GM12864 (cell line): ENCODE measurements at regions not wholly inside any gene's neighbourhood (a gene's known extent, or its start where the extent isn't known, plus 50 kb on each side); places are given as distances from the start of the nearest gene placed in this dataset.
"Not testable (repeated sequence)": the region's sequence is repeated elsewhere in the genome, so short reads cannot be mapped to it uniquely, and the experiment has no call there.

ENCODE experiments used
- DNase-seq: peaks from one replicate; pipeline ENCODE4 v3.0.0-alpha.2; 2011; ENCODE audit warnings: low read depth
- H3K4me3 ChIP-seq: 2 replicates; pipeline ENCODE4 v1.5.1; 2011; ENCODE audit warnings: mild to moderate bottlenecking, low read depth, low read length, control low read depth
- CTCF ChIP-seq: IDR thresholded peaks from 2 replicates; pipeline ENCODE4 v1.5.1; 2011; ENCODE audit warnings: low read depth, mild to moderate bottlenecking, moderate library complexity, low read length, control low read depth, inconsistent platforms; ENCODE audit errors: missing control alignments

DNA sequence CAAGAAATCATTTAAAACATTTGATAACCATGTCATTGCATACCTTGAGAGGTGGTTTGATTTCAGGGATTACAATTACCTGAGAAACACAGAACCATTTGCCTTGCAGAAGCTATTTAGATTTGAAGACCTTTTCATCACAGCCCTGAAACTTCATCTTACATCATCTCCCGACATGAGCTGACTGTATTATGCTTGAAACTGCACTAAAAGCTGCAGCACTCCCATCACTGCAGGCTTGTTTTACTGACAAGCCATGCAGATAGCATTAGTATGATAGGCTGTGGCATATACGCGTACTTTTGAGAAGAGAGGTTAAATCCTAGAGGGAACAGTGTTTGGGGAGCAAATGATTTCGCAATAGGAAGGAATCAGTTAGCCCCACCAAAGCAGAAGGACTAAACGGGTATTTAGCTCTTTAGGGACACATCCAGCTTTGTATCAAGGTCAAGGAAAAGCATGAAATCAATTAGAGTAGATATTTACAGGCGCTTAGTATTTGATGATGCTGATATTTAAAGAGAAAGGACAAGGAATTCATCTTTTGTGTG lies 133.2 kb upstream of the DIAPH2 start:
- no peak overlapping the region for H3K4me3 ChIP-seq
- no peak for TF ChIP-seq CTCF
- no peak for DNase-seq

DNA sequence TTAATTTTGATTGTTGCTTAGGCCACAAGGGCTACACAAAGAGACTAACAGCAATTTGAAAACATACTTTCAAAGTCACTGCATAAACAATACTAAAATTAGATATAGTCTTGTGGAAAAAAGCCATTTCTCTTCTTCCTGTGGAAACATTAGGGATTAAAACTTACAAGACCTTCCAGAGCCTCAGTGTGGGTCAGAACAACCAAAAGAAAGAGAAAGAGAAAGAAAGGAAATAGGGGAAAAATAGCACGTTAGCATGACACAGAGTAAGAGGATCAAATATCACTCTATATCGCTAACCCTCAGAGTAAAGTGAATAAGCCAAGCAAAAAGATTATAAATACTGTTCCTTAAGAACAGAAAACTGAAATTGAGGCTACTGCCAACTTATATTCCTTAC lies 127.8 kb upstream of the DIAPH2 start:
- no peak overlapping the region for H3K4me3 ChIP-seq
- DNase-seq, result no peak
- no peak for TF ChIP-seq CTCF

GRCh38 chrX:96561129-96561528 lies 123.5 kb upstream of the DIAPH2 start:
- DNase-seq, result not testable (repeated sequence)

DNA sequence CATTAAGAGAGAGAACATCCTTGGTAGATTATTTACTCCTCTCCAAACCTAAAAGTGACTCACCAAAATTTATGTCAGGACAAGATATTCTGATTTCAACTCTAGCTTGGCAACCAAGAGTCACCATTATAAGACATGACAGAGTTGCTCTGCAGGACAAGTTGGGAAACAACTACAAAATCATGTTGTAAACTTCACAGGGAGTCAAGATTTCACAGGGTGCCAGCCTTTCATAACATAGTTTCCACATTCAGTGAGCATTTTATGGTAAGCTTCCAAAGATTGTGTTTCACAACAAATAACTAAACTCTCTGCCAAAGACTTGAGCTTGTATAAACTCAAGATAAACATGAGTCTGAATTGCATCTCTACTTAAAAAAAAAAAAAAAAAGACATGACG lies 121.0 kb upstream of the DIAPH2 start:
- no peak for DNase-seq
- H3K4me3 ChIP-seq, result no peak overlapping the region
- TF ChIP-seq CTCF, result no peak

More at GRCh38 chrX:96561129-96561528, 123.5 kb upstream of the DIAPH2 start:
- not testable (repeated sequence) for H3K4me3 ChIP-seq

GRCh38 chrX:96564595-96564994 lies 120.0 kb upstream of the DIAPH2 start:
- no peak overlapping the region for H3K4me3 ChIP-seq
- TF ChIP-seq CTCF, result no peak
- DNase-seq, result no peak

DNA sequence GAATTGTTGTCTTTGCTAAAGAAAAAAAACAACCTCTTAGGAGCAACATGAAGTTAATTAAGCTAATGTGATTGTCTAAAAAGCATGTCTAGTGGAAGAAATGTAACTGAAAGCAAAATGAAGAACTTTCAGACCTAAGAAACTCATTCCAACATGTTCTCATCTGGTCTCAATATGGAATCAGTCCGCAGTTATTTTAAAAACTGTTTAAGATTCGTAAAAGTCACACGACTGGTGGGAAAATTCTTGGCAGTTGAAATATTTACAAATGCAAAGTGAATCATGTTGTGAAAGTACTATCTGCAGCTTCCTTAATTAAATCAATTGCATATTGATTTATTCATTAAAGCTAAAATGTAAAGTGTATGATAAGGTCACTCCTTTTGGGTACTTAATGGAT lies 117.8 kb upstream of the DIAPH2 start:
- no peak for TF ChIP-seq CTCF
- H3K4me3 ChIP-seq, result no peak overlapping the region
- no peak for DNase-seq

- H3K4me3 ChIP-seq, result no peak overlapping the region
- TF ChIP-seq CTCF, result no peak
- DNase-seq, result no peak
These were observed 116.6 kb upstream of the DIAPH2 start for GRCh38 chrX:96568071-96568470.
